Mucosa of gallbladder (tissue), 1 donor: ENCODE measurements at regions not wholly inside any gene's neighbourhood (a gene's known extent, or its start where the extent isn't known, plus 50 kb on each side); places are given as distances from the start of the nearest gene placed in this dataset.
"Not testable (repeated sequence)": the region's sequence is repeated elsewhere in the genome, so short reads cannot be mapped to it uniquely, and the experiment has no call there.

Experiments used
- DNase-seq: peaks from one replicate; pipeline ENCODE4 v3.0.0-alpha.2; 2020; ENCODE audit warnings: low spot score
- donor health status: DM: no; HTN: no; CAD: no.

DNA sequence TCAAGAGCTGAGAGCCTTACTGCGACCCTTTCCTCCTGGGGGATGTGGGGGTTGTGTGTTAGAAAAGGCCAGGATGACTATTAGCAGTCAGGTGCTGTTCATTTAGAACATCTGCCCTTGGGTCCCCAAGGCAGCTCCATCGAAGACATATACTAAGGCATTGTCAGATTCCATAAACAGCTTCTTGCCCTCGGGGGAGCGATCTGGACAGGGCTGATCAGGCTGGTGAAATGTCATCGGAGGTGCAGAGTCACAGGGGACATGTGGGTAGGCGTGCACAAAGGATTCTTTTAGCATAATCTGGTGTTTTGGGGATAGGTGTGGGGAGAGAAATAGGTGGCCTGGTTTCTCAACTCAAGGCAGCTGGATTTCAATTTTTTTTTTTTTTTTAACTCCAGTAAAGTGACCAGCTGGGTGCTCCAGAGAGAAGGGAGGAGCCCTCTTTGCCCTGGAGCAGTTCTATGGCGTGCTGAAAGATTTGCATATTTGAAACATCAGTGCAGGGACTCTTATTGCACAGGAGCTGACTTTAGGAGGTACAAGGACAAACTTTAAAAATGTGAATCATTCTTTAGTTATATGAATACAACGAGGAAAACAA lies 160.1 kb downstream of the SUDS3 start:
- DNase-seq, result no peak

- peak; percentile 22 for DNase-seq
Observed at GRCh38 chr12:118537481-118537917, 161.1 kb downstream of the SUDS3 start.

DNA sequence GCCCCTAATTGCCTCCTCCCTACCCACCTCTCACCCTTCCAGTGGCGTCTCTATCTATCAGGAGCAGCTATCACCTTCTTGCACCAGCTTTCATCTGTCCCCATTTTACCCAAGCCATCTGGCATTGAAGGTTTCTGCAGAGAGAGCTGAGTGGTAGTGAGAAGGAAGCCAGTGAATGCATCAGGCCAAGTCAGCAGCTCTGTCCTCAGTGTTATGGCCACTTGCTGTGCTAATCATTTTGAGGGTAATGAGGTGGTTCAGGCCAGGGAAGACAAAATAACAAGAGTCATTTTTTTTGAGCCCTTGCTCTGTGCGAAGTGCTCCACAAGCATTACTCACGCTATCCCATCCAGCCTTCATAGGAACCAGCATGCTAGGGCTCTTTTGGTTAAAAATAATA lies 164.7 kb downstream of the SUDS3 start:
- no peak for DNase-seq

GRCh38 chr12:118541934-118542333 lies 165.6 kb downstream of the SUDS3 start:
- DNase-seq, result no peak

- no peak for DNase-seq
Observed at GRCh38 chr12:118543651-118544050, 167.3 kb downstream of the SUDS3 start.

GRCh38 chr12:118544569-118544968 lies 168.2 kb downstream of the SUDS3 start:
- no peak for DNase-seq

DNA sequence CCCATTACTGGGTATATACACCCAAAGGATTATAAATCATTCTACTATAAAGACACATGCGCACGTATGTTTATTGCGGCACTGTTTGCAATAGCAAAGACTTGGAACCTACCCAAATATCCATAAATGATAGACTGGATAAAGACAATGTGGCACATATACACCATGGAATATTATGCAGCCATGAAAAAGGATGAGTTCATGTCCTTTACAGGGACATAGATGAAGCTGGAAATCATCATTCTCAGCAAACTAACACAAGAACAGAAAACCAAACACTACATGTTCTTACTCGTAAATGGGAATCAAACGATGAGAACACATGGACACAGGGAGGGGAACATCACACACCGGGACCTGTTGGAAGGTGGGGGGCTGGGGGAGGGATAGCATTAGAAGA lies 171.3 kb downstream of the SUDS3 start:
- not testable (repeated sequence) for DNase-seq

DNA sequence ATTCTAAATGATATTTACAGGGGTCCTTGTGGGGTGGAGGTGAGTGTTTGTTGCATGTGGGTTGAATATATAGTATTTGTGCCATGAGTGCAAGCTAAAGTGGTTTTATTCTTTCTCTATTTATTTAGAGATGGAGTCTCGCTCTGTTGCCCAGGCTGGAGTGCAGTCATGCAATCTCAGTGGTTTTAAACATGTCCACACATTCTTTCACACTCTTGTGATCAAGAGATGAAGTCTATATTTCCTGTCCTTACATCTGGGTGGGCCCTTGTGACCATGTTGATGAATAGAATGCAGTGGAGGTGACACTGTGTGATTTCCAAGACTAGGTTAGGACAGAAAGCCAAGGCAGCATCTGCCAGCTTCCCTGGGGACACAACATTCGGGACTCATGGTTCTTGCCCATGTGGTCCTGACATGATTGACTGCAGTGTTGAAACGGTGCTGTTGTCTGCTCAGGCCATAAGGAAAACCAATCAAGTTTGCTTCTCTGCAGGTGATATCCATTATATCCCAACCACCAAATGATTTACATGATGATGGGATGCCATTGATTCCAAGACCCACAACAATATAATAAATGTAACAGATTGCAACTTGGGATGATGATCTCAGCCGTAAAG lies 172.6 kb downstream of the SUDS3 start:
- no peak for DNase-seq

GRCh38 chr12:118549510-118549980 lies 173.2 kb downstream of the SUDS3 start:
- DNase-seq, result no peak

DNA sequence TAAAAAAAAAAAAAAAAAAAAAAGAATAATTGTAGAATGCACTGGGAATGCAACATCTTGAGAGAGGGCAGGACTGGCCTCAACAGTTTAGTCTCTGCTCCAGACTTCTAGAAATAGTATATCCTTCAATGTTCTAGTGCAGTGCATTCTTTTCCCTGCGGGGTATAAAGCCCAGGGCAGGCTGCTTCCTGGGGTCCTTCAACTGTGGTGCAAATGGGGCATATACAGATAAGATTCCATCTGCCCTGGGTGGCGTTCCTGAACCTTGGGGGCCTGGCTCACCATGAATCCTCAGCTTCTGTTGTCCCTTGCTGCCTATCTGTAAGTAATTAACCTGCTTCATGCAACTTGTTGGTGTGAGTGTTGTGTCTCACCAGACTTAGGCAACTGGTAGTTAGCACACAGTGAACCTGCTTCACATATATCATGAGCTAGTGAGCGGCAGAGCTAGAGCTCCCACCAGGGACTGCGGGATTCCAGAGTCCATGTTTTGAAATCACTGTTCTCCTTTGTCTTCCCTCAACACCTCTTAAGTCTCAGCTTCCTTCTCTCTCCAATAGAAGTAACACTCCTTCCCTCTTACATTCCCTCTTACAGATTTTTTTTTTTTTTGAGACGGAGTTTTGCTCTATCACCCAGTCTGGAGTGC lies 177.6 kb downstream of the SUDS3 start:
- no peak for DNase-seq

DNA sequence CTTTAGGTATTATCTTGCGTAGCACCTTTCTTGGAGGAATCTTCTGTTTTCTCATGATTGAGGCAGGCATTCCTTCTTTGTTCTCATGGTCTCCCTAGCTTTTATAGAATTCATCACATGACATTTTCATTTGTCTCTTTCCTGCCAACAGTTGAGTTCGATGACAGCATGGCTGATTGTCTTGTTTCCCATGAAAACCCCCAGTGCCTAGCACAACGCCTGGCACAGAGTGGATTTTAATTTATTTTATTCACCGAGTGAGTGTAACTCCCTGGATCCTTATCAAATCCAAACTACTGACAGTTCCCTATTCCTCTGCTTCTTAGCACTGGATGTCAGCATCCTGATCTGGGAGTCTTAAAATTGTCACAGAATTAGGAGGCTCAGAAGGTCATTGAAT lies 182.6 kb downstream of the SUDS3 start:
- DNase-seq, result no peak

DNA sequence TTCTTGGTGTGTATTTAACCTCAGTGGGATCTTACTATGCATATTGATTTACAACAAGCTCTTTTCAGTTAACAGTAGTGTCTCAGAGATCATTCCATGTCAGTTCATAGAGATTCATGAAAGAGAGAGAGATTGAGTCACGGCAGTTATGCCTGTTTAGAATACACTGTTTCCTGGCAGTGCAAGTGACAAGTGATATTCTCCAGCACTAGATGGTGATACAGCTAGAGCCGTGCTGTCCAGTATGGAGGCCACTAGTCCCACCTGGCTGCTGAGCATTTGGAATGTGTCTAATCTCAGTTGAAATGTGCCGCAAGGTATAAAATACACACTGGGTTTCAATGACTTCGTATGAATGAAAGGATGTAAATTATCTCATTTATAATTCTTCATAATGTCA lies 184.4 kb downstream of the SUDS3 start:
- no peak for DNase-seq

GRCh38 chr12:118571730-118572129 lies 195.4 kb downstream of the SUDS3 start:
- DNase-seq, result no peak

GRCh38 chr12:118574288-118574687 lies 197.9 kb downstream of the SUDS3 start:
- DNase-seq, result no peak

DNA sequence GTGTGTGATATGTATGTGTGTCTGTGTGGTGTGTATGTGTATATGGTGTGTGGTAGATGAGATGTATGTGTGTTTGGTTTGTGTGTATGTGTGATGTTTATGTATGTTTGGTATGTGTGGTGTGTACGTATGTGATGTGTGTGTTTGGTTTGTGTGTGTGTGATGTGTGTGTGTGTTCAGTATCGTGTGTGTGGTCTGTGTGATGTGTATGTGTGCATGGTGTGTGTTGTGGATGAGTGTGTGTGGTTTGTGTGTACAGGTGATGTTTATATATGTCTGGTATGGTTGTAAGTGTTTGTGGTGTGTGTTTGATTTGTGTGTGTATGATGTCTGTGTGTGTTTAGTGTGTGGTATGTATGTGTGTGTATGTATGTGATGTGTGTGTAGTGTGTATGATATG lies 199.4 kb downstream of the SUDS3 start:
- DNase-seq, result no peak

DNA sequence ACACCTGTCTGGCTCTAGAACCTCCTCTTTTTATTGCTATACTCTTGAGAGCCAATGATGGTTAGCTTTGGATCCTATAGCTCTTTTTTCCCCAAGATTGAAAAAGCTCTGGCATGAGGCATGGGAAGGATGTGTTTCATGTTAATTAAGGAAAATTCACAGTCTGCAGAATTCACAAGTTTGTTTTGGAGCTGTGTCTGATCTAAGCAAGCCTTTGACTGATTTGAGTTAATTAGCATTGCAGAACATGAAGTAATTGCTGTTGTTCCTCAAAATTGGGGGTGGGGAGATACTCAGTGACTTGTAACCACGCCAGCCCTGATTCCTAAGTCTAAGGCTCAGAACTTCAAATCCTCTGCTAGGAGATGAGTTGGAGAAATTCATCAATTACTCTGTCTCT lies 205.0 kb downstream of the SUDS3 start:
- DNase-seq, result no peak

GRCh38 chr12:118582863-118583262 lies 206.5 kb downstream of the SUDS3 start:
- no peak for DNase-seq

GRCh38 chr12:118586433-118586832 lies 210.1 kb downstream of the SUDS3 start:
- no peak for DNase-seq

DNA sequence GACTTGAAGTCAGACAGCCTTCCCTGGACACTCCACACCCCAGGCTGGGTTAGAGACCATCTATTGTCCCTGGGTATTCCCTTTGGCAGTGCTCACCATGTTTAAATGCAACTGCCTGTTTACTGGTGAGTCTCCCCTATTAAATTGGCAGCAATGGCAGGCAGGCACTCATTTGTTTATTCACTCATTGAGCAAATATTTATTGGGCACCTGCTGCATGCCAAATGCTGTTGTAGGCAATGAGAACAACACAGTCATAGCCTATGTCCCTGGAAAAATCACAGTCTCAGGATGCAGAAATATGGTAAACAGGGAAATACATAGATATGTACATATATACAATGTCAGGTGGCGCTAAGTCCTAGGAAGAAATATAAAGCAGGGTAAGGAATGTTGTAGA lies 212.8 kb downstream of the SUDS3 start:
- no peak for DNase-seq

GRCh38 chr12:118590406-118591150 lies 214.2 kb downstream of the SUDS3 start:
- no peak for DNase-seq

DNA sequence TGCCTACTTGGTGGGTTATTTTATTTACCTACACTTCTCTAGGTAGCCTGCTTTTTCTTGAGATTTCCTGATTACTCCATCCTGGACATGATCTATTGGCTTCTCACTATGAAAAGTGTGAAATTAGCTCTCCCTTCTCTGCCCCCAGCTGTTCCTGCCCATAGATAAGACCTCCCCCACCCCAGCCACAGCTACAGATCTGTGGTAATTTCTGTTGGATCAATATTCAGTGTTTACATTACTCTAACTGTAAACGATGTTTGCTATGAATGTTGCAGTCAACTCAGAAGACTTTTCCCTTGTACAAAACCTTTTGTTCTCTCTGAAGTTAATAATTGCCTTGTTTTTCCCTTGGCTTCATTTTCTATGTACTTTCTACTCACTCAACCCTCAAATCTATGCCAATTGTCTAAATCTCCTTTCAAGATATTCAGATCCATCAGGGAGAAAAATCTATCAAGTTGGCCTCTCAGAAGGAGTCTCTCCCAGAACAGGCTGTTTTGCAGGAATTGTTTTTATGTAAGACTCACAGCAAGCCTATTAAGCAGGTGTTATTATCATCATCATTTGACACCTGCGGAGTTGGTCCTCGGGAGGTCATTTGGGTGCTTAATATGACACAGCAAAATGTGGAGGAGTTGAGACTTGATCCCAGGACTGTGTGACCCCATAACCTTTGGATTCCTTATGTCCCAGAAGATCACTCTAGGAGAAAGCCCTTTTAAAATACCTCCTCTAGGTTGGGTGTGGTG lies 227.4 kb downstream of the SUDS3 start:
- DNase-seq, result peak; percentile 43

- DNase-seq, result no peak
Observed at GRCh38 chr12:118606690-118607089, 230.3 kb downstream of the SUDS3 start.
